Esophagus muscularis mucosa (tissue), 4 donors: ENCODE measurements at regions not wholly inside any gene's neighbourhood (a gene's known extent, or its start where the extent isn't known, plus 50 kb on each side); places are given as distances from the start of the nearest gene placed in this dataset.

Experiments
- DNase-seq: peaks from one replicate; pipeline ENCODE4 v3.0.0-alpha.2; 2017; ENCODE audit errors: extremely low spot score
- H3K27ac ChIP-seq, 4 donors: fragments of 200-600 bp; sonication (generic); replicated peaks in 1 of 4; 1 replicate in 3 of 4; 2 replicates in 1 of 4; pipeline ENCODE4 v1.5.1; 2016 to 2019; ENCODE audit warnings: mild to moderate bottlenecking in 1 of 4
- H3K27me3 ChIP-seq, 4 donors: fragments of 200-600 bp; sonication (generic); one replicate each; pipeline versions ENCODE4 v1.5.1 to v1.6.0; 2016 to 2019
- H3K36me3 ChIP-seq, 4 donors: fragments of 200-600 bp; sonication (generic); one replicate each; pipeline ENCODE4 v1.5.1; 2016 to 2019
- H3K4me1 ChIP-seq, 4 donors: fragments of 200-600 bp; sonication (generic); one replicate each; pipeline ENCODE4 v1.5.1; 2016 to 2019
- H3K4me3 ChIP-seq, 4 donors: fragments of 200-600 bp; sonication (generic); 1 replicate in 2 of 4; 2 replicates in 2 of 4; pipeline ENCODE4 v1.5.1; 2016 to 2019; ENCODE audit warnings: mild to moderate bottlenecking in 4 of 4, moderate library complexity in 1 of 4
- H3K9me3 ChIP-seq, 4 donors: fragments of 200-600 bp; sonication (generic); 1 replicate in 3 of 4; 2 replicates in 1 of 4; pipeline ENCODE4 v1.5.1; 2016 to 2019
- EP300 ChIP-seq: sonication (generic); formaldehyde crosslinking; IDR thresholded peaks from one replicate; pipeline ENCODE4 v1.6.1; 2017; ENCODE audit warnings: antibody characterized with exemption
- POLR2A ChIP-seq: fragments of 450-650 bp; IDR thresholded peaks from one replicate; pipeline ENCODE4 v1.6.1; 2017; ENCODE audit warnings: antibody characterized with exemption, moderate library complexity, mild to moderate bottlenecking, low read depth
- POLR2AphosphoS5 ChIP-seq, 2 donors: sonication (generic); formaldehyde crosslinking; IDR thresholded peaks; one replicate each; pipeline ENCODE4 v1.6.1; 2017; ENCODE audit warnings: antibody characterized with exemption in 2 of 2
- WGBS: methylation state at CpG from one replicate; pipeline ENCODE4 v1.1.5; 2018; 5-methylcytosine and 5-hydroxymethylcytosine counted together
- intact Hi-C: fragments of 100-400 bp; cut with DNase I; formaldehyde crosslinking; loops from one replicate; pipeline ENCODE4 v1.15.1; 2023
- TF ChIP-seq, protein P1 (sequence below), 3 experiments: fragments of 200-600 bp in 2 of 3; fragments of 450-650 bp in 1 of 3; sonication (generic) in 2 of 3; IDR thresholded peaks; one replicate each; pipeline ENCODE4 v1.5.1; 2017 to 2019; ENCODE audit warnings: antibody characterized with exemption in 3 of 3, mild to moderate bottlenecking in 2 of 3, moderate library complexity in 1 of 3

DNA sequence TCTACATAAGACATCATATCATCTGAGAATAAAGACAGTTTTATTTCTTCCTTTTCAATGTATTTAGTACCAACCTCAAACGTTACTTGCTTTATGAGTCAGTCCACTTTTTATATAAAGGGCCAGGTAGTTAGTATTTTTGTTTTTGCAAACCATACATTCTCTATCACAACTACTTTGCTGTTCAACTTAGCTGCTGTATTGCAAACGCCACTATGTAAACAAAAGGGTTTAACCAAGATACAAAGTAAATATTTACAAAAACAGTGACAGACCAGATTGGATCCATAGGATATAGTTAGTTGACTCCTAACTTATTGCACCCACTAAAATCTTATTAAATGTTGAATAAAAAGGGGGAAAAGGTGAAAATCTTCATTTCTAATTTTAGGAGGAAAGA, 87.7 kb upstream of the FOXG1 start:
- Histone ChIP-seq H3K4me3 (no peak overlapping the region), H3K9me3 (no peaks in the 10 kb centered on the region), H3K27me3 (no peaks in the 10 kb centered on the region), H3K4me1 (no peaks in the 10 kb centered on the region), H3K36me3 (no peaks in the 10 kb centered on the region), H3K27ac (no peak overlapping the region)
- DNase-seq, result no peak
- WGBS, result 23% methylated on average over 2 of the region's 2 CpGs
- intact Hi-C loops, result no loop called here
- TF ChIP-seq POLR2AphosphoS5 (IDR thresholded peaks at IDR 0.05) (no peak), POLR2A (no peak), EP300 (no peak)
- TF ChIP-seq, protein P1, sequence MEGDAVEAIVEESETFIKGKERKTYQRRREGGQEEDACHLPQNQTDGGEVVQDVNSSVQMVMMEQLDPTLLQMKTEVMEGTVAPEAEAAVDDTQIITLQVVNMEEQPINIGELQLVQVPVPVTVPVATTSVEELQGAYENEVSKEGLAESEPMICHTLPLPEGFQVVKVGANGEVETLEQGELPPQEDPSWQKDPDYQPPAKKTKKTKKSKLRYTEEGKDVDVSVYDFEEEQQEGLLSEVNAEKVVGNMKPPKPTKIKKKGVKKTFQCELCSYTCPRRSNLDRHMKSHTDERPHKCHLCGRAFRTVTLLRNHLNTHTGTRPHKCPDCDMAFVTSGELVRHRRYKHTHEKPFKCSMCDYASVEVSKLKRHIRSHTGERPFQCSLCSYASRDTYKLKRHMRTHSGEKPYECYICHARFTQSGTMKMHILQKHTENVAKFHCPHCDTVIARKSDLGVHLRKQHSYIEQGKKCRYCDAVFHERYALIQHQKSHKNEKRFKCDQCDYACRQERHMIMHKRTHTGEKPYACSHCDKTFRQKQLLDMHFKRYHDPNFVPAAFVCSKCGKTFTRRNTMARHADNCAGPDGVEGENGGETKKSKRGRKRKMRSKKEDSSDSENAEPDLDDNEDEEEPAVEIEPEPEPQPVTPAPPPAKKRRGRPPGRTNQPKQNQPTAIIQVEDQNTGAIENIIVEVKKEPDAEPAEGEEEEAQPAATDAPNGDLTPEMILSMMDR (IDR thresholded peaks at IDR 0.05), result no peak

GRCh38 chr14:28681681-28682080, 84.9 kb upstream of the FOXG1 start:
- no peak for TF ChIP-seq EP300
- TF ChIP-seq, protein P1 (IDR thresholded peaks at IDR 0.05), result no peak
- no peak for TF ChIP-seq POLR2AphosphoS5 (IDR thresholded peaks at IDR 0.05)
- no peaks in the 10 kb centered on the region for H3K9me3 ChIP-seq
- no peaks in the 10 kb centered on the region for H3K4me1 ChIP-seq
- no peaks in the 10 kb centered on the region for H3K27me3 ChIP-seq
- intact Hi-C loops, result no loop called here
- H3K27ac ChIP-seq, result no peak overlapping the region
- H3K36me3 ChIP-seq, result no peaks in the 10 kb centered on the region
- no peak overlapping the region for H3K4me3 ChIP-seq
- 52% methylated on average over 4 of the region's 4 CpGs for WGBS
- no peak for DNase-seq

GRCh38 chr14:28690029-28690692, 76.4 kb upstream of the FOXG1 start:
- Histone ChIP-seq H3K27me3 (no peaks in the 10 kb centered on the region), H3K9me3 (peaks cover 0 to 4% (median 0%) of the 10 kb centered on the region in 4 donors), H3K4me3 (no peak overlapping the region), H3K36me3 (no peaks in the 10 kb centered on the region), H3K4me1 (no peaks in the 10 kb centered on the region), H3K27ac (no peak overlapping the region)
- intact Hi-C loops, result no loop called here
- DNase-seq, result no peak
- TF ChIP-seq, protein P1 (IDR thresholded peaks at IDR 0.05), result no peak
- no peak for TF ChIP-seq POLR2AphosphoS5 (IDR thresholded peaks at IDR 0.05)

DNA sequence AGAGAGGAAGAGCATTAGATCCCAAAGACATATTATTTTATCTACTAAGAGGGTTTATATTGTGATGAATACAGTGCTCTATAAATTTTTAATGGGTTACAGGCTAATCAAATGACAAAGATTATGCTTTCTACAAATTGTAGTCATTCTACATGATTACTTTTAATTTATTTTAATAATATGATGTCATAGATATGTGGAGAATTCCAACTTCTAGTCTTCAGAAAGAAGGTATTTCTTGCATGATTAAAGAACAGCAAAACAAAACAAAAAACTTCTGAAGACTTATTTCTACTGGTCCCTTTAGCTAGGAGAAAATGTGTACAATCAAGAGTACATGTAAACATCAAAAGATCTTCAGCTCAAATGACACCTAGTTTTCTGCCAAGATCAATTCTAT, 71.5 kb upstream of the FOXG1 start:
- intact Hi-C loops, result no loop called here
- Histone ChIP-seq H3K4me3 (no peak overlapping the region), H3K4me1 (no peaks in the 10 kb centered on the region), H3K27me3 (no peaks in the 10 kb centered on the region), H3K9me3 (no peaks in the 10 kb centered on the region), H3K36me3 (no peaks in the 10 kb centered on the region), H3K27ac (no peak overlapping the region)
- DNase-seq, result no peak
- TF ChIP-seq POLR2A, result no peak
- no peak for TF ChIP-seq EP300
- no peak for TF ChIP-seq POLR2AphosphoS5 (IDR thresholded peaks at IDR 0.05)
- TF ChIP-seq, protein P1 (IDR thresholded peaks at IDR 0.05), result no peak

DNA sequence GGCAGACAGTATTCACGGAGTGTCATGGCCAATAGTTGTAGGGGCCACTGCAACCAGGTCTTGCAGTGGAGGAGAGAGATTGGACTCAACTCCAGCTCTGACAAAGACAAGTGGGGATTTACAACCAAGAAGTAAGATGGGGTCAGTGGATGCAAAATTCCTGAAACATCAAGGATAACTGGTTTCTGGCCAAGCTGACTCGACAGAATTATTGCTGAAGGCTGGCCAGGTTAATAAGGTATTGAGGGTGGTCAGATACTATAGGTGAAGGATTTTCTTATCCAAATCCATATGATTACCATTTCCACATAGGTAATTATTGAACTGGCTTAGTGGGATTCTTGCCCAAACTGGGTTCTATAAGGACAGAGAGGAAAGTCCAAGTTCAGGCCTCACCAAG, 64.9 kb upstream of the FOXG1 start:
- no peak for DNase-seq
- 82% methylated on average over 2 of the region's 2 CpGs for WGBS
- intact Hi-C loops, result no loop called here
- Histone ChIP-seq H3K36me3 (no peaks in the 10 kb centered on the region), H3K9me3 (no peaks in the 10 kb centered on the region), H3K4me3 (no peak overlapping the region), H3K27me3 (no peaks in the 10 kb centered on the region), H3K4me1 (no peaks in the 10 kb centered on the region), H3K27ac (no peak overlapping the region)
- TF ChIP-seq POLR2A (no peak), EP300 (no peak), POLR2AphosphoS5 (IDR thresholded peaks at IDR 0.05) (no peak)
- TF ChIP-seq, protein P1 (IDR thresholded peaks at IDR 0.05), result no peak
